Activated CD4-positive, alpha-beta T cell treated with anti-CD3 and anti-CD28 coated beads for 24 hours (primary cell): ENCODE measurements at regions not wholly inside any gene's neighbourhood (a gene's known extent, or its start where the extent isn't known, plus 50 kb on each side); places are given as distances from the start of the nearest gene placed in this dataset.
A peak's percentile ranks its signal among the peaks of the same experiment; 100 is the strongest.
"Not testable (repeated sequence)": the region's sequence is repeated elsewhere in the genome, so short reads cannot be mapped to it uniquely, and the experiment has no call there.

Source experiments
- DNase-seq, 2 donors: peaks; one replicate each; pipeline ENCODE4 v3.0.0-alpha.2; 2020; ENCODE audit warnings: low read depth in 2 of 2

DNA sequence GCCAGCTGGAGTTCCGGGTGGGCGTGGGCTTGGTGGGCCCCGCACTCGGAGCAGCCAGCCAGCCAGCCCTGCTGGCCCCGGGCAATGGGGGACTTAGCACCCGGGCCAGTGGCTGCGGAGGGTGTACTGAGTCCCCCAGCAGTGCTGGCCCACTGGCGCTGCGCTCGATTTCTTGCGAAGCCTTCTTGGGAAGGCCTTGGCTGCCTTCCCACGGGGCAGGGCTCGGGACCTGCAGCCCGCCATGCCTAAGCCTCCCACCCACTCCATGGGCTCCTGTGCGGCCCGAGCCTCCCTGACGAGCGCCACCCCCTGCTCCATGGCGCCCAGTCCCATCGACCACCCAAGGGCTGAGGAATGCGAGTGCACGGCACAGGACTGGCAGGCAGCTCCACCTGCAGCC, 321.6 kb downstream of the SH2D4B start:
- not testable (repeated sequence) for DNase-seq

DNA sequence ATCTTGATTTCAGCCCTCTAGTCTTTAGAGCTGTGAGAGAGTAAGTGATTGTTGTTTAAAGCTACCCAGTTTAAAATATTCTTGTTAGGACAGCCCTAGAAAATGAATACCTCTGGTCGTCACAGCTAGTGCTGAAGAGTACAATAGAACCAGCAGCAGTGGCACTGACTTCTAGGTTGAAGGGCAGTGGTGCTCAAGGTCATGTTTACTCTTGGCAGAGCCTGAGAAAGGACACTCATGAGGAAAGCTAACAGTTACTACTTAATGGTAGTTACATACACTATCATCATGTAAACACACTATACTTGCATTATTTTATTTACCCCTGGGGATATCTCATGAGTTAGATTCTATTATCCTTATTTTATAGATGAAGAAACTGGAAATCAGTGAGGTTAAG, 323.0 kb downstream of the SH2D4B start:
- DNase-seq = no peak

GRCh38 chr10:80861882-80862281, 324.2 kb downstream of the SH2D4B start:
- no peak for DNase-seq

DNA sequence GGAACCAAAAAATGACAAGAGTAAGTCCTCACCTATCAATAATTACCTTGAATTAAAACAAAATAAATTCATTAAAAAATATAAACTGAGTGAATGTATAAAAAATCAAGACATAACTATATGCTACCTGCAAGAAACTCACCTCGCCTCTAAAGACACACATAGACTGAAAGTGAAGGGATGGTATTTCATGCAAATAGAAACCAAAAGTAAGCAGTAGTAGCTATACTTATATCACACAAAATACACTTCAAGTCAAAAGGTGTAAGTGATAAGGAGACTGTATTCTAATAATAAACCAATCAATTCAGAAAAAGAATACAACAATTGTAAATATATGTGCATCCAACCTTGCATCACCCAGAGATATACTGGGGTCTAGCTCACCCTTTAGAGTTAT, 332.6 kb downstream of the SH2D4B start:
- DNase-seq = no peak

GRCh38 chr10:80871083-80871482, 333.4 kb downstream of the SH2D4B start:
- DNase-seq = no peak

DNA sequence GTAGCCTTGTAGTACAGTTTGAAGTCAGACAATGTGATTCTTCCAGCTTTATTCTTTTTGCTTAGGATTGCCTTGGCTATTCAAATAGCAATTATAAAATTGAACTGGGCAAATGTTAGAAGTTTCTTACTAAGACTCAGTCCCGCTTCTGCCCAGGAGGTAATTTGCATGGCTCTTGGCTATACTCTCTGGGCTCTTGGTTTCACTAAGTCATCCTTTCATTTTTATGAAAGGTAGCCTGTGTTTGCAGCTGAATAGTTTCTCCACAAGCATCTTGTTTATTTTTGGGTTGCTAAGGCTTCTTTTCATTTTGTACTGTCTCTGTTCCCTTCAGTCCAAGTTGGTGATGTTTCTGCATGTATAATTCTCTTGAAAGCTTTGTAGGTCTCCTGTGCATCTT, 340.6 kb downstream of the SH2D4B start:
- no peak for DNase-seq

DNA sequence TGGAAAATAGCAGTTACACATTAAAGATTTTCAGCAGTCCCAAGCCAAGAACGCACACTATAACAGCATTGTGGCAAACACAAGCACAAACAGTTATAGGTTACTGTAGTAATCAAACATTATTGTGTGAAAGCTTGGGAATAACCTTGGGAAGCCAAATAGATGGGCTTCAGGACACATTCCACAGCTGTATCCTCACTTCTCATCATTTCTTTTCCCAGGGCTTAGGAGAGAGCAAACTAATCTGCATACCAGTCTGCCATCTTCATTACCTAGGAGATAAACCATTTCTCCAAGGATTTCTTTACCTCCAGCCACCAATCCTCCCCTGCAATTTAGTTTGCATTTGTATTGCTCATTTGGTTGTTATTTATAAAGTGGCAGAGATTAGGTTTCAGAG, 352.4 kb downstream of the SH2D4B start:
- no peak for DNase-seq

DNA sequence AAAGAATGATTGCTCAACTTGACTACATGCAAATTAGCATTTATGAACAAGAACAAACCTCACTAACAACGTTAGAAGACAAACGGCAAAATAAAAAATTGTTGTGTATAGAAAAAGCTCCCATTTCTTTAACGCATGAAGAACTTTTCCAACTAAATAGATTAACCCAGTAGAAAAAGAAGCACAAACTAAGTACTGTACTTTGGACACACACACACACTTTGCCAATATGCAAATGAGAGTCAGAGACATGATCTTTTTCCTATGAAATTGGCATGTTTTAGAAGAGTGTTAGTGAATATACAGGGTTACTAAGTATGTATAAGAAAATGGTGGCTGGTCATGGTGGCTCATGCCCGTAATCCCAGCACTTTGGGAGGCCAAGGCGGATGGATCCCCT, 355.6 kb downstream of the SH2D4B start:
- no peak for DNase-seq

DNA sequence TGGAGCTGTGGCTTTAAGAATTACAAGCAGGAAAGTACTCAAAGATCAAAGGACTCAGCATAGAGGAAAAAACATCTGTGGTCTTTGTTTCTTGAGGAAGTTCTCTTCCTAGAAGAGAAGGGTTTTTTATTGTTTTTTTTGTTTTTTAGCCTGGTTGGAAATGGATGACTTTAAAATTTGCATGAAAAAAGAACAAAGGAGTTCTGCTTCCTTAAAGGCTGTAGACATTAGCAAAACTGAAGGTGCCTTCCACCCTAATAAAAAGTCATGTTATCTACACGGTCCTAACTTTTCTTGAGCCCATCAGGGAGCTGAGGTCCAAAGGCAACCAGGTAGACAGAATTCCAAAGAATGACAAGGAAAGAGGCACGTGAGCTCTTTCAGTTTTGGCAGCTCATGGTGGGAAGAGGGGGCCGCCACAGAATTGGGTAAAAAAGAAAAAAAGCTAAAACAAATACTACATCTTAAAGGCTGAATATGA, 356.6 kb downstream of the SH2D4B start:
- no peak for DNase-seq

GRCh38 chr10:80894797-80895467, 357.2 kb downstream of the SH2D4B start:
- DNase-seq = no peak

- no peak for DNase-seq
Measured at GRCh38 chr10:80896076-80896475, 358.4 kb downstream of the SH2D4B start.

DNA sequence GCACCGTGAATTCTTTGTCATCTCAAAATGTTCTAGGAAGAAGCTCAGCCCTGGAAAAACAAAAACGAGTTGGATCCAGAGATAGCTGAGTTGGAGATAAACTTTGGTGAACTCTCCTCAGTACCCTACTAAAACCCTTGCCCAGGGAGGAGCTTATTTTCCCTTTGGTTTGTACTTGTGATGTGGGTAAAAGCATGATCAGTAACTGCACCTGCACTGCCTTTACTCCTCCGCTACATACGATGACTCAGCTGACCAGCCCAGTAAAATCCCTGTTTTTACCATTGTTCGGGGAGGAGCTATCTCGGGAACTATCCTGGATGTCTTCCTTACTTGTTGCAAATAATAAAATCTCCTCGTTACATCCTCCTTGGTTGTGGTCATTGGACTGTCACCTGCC, 359.3 kb downstream of the SH2D4B start:
- DNase-seq = no peak

DNA sequence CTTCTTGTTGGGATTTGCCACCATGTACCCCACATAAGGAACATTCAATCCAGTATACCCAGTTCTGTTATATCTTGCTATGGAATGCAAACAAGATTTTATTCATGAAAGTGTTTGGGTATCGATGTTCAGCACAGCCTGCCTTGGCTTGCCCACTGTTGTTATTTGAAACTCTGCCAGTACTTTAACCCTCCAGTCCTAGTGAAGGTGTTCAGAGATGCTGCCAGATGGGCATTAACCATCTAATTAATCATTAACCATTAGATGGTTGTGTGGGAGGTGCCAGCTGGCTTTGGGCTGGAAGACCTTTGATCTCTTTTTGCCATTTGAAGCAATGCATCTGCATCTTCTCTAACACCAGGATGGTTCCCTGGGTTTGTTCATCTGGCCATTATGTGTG, 363.0 kb downstream of the SH2D4B start:
- DNase-seq = no peak

GRCh38 chr10:80908611-80909010, 370.9 kb downstream of the SH2D4B start:
- DNase-seq = no peak

- DNase-seq = no peak
Measured at GRCh38 chr10:80909254-80909653, 371.6 kb downstream of the SH2D4B start.

- DNase-seq = no peak
Measured at GRCh38 chr10:80917636-80918035, 379.9 kb downstream of the SH2D4B start.

- no peak for DNase-seq
Measured at GRCh38 chr10:80921032-80921431, 383.3 kb downstream of the SH2D4B start.

DNA sequence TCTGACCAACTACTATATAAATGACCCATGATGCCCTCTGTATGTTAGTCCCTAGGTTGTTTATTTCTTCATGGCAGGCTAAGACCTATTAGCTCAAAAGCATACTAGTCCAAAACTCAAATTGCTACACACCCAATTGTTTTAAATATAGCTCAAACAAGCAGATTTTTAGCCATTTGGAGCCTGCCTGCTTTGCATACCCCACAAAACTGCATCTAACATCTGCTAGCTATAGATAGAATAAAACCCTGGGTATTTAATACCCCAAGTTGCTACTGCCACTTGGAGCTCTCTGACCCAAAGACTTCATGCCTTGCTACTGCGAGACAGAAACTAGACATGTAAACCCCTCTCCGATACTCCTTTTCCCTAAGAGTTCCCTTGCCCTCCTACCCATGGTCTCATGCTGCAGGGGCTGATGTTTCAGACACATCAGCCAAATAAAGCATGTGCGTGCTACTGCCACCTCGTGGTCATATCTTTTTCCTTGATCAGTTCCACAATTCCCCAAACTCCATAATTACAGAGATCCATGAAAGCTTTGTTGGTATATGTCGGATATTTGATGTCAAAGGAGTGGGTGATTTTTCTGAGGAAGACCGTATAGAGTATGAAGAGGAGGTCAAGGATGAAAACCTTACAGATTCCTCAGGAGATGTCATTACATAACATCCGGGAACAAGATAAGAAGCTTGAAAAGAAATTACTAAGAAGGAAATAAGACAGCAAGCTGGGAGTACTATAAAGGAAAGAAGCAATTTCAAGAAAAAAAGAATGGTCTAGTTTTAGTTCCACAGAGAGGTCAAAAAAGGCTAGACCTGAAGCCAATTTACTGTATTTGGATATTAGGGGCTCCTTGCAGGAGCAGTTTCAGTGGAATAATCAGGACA, 386.6 kb downstream of the SH2D4B start:
- peak; percentile 1 to 5 for DNase-seq

- DNase-seq = no peak
Measured at GRCh38 chr10:80927419-80928078, 389.8 kb downstream of the SH2D4B start.

DNA sequence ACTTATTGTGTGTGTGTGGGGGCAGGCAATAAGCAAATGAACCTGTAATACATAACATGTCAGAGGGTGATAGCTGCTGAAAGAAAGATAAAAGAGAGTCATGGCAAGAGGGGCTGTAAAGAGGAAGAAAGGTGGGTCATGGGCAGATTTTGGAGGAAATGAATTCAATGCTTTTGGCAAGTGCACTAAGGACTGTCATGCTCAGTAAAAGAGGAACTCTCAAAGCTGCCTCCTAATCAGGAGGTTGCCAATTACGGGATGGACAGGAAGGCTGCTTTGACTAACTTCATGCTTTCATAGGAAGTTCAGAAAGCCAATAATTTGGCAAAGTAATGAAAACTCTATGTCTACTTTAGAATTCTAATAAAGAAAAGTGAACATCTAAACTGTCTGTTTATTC, 401.2 kb downstream of the SH2D4B start:
- DNase-seq = no peak

- no peak for DNase-seq
Measured at GRCh38 chr10:80945264-80945880, 407.7 kb downstream of the SH2D4B start.

GRCh38 chr10:80946073-80946472, 408.4 kb downstream of the SH2D4B start:
- DNase-seq = no peak
